Stimulated activated CD8-positive, alpha-beta memory T cell treated with anti-CD3 and anti-CD28 coated beads, Interleukin-7, amount 100 ng/mL, for 4 hours (primary cell): ENCODE measurements at regions not wholly inside any gene's neighbourhood (a gene's known extent, or its start where the extent isn't known, plus 50 kb on each side); places are given as distances from the start of the nearest gene placed in this dataset.
"Not testable (repeated sequence)": the region's sequence is repeated elsewhere in the genome, so short reads cannot be mapped to it uniquely, and the experiment has no call there.

Experiments
- DNase-seq, 2 donors: peaks; one replicate each; pipeline ENCODE4 v3.0.0-alpha.2; 2020; ENCODE audit warnings: low read depth in 2 of 2

- not testable (repeated sequence) for DNase-seq
Observed at GRCh38 chr17:20903549-20903948, 139.3 kb downstream of the USP22 start.

DNA sequence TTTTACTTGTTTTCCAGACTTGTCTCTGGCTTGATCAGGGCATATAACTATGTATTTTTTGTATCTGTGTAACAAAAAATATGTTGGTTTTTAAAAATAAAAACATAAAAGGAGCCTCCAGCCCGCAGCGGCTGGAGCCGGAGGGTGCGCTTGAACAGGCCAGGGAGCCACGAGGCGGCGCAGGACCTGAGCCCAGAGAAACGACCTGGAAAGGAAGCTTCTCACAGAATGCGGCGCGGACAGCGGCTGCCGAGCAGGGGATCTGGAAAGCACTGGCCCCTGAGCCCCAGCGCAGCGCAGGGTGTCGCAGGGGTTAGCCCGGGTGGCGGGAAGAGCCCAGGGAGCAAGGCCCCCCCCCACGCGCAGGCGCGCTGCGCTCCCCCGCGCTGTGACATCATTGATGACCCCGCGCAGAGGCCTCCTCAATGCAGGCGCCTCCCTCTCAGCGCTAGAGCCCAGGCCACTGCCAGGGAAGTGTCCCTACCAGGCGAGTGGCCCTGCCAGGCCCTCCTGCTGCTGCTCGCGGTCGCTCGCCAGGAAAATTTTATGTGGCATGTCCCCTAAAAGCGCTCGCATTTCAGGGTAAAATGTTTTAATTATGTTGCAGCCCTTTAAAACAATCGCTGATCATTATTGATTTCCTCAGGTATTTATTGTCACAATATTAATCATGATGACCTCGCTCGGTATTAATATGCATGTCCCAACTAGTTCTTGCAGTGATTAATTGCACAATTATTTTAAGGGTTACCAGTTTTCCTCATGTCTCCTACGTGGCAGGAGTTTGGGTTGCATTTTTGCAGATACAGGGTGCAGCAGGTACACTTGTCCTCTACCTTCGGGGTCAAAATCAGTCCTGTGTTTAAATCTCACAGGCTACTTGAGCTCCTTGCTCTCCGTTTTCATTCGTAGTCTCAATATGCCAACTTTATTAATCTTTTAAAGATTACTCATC lies 134.2 kb downstream of the USP22 start:
- peak; percentile 40 to 71 for DNase-seq

DNA sequence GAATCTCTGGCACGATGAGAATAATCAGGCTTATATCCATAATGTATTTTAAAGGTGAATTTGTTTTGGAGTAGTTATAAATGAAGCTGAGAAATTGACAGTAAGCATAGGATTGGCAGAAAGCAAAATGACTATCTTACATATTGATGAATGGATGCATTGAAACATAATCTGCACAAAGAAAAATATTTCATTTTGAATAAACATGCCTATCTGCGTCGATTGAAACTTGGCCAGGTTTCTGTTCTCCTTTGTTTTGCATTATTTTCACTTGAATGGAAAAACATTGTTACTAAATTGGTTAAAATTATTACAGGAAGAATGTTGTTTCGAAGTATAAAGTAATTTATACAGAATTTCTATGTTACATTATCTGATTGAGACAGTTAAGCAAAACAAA lies 128.2 kb downstream of the USP22 start:
- DNase-seq, result no peak

GRCh38 chr17:20916383-20916782 lies 126.4 kb downstream of the USP22 start:
- no peak for DNase-seq

DNA sequence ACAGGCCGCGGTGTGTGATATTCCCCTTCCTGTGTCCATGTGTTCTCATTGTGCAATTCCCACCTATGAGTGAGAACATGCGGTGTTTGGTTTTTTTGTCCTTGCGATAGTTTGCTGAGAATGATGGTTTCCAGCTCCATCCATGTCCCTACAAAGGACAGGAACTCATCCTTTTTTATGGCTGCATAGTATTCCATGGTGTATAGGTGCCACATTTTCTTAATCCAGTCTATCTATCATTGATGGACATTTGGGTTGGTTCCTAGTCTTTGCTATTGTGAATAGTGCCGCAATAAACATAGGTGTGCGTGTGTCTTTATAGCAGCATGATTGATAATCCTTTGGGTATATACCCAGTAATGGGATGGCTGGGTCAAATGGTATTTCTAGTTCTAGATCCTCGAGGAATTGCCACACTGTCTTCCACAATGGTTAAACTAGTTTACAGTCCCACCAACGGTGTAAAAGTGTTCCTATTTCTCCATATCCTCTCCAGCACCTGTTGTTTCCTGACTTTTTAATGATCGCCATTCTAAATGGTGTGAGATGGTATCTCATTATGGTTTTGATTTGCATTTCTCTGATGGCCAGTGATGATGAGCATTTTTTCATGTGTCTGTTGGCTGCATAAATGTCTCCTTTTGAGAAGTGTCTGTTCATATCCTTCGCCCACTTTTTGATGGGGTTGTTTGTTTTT lies 125.1 kb downstream of the USP22 start:
- not testable (repeated sequence) for DNase-seq

DNA sequence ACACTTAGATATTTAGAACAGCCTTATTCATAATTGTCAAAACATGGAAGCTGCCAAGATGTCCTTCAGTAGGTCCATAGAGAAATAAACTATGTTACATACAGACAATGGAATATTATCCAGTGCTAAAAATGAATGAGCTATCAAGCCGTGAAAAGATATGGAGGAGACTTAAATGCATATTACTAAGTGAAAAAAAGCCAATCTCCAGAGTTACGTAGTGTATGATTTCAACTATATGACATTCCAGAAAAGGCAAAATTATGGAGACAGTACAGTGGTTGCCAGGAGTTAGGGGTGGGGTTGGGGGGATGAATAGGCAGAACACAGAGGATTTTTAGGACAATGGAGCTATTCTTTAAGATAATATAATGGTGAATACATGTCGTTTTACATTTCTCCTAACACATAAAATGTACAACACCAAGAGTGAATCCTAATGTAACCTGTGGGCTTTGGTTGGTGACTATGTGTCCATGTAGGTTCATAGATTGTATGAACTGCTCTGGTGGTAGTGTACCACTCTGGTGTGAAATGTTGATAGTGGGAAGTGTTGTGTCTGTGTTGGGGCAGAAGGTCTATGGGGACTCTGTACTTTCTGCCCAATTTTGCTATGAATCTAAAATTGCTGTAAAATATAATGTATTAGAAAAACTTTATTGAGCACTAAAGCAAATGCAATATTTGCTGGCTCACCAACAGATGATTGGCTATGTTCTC lies 122.6 kb downstream of the USP22 start:
- no peak for DNase-seq

- DNase-seq, result no peak
Observed at GRCh38 chr17:20920815-20921199, 122.0 kb downstream of the USP22 start.

- no peak for DNase-seq
Observed at GRCh38 chr17:20922128-20922670, 120.6 kb downstream of the USP22 start.

- DNase-seq, result no peak
Observed at GRCh38 chr17:20924306-20924705, 118.5 kb downstream of the USP22 start.

DNA sequence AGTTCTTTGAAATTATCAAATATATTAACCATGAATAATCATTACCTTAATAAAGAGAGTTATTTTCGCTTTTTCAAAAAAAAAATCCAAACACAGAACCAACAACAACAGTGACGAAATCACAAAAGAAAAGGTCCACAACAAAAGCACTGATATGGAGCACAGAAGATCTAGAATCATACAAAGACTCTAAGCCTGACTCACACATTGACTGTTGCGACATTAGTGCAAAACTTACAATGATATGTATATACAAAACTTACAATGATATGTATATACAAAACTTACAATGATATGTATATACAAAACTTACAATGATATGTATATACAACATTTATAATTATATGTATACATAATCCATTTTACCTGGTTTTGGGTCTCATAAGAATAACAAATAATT lies 117.7 kb downstream of the USP22 start:
- DNase-seq, result no peak

DNA sequence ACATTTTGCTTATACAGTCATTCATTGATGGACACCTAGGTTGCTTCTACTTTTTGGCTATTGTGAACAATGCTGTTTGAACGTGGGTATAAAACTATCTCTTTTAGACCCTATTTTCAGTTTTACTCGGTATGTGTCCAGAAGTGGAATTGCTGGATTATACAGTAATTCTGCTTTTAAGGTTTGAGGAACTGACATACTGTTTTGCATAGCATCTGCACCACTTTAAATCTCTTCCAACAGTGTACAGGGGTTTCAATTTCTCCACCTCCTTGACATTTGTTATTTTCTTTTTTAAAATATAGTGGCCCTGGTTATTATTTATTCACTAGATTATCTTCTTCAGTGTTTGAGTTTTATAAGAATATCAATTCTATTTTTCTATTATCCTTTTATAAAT lies 116.9 kb downstream of the USP22 start:
- no peak for DNase-seq

GRCh38 chr17:20926532-20926931 lies 116.3 kb downstream of the USP22 start:
- DNase-seq, result no peak

DNA sequence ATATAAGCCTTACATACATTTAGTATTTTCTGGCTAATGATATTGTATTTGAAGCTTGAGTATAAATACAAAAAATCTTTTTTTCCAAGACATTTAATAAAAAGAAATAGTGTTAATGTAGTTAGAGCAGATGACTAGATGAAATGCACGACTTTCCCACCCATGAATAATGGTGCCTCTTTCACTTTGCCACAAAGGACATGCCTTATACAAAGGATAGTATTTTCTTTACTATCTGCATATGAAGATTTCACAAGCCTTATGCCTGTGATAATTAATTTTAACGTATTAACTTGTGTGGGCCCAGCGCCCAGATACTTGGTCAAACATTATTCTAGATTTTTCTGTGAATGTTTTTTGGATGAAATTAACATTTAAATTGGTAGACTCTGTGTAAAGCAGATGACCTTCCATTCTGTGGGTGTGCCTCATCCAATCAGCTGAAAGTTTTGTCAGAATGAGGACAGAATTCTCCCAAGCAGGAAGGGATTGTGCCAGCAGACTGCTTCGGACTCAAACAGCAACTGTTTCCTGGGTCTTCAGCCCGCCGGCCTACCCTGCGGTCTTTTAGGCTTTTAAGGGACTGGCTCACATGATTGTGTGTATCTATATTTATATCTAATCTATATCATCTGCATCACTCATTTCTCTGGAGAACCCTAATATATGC lies 115.4 kb downstream of the USP22 start:
- no peak for DNase-seq

DNA sequence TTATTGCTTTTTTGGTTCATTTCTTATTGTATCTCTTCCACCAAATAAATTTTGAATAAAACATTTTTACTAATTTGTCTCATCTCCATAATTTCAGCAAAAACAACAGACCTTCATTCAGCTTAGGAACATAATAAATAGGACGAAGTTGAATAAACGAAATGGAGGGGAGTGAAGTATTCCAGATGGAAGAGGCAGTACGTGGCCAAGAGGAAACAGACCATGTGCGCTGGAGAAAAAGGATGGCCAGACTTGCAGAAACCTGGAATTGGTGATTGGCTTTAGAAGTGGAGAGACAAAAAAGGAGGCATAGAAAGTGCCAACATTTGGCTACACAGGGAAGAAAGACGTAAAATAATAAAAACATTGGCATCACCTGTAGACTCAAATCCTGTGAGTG lies 113.5 kb downstream of the USP22 start:
- DNase-seq, result no peak

GRCh38 chr17:20930081-20930760 lies 112.6 kb downstream of the USP22 start:
- DNase-seq, result no peak

GRCh38 chr17:20933040-20933439 lies 109.8 kb downstream of the USP22 start:
- DNase-seq, result not testable (repeated sequence)

GRCh38 chr17:20934288-20934687 lies 108.5 kb downstream of the USP22 start:
- DNase-seq, result no peak

GRCh38 chr17:20935740-20936139 lies 107.1 kb downstream of the USP22 start:
- DNase-seq, result no peak

DNA sequence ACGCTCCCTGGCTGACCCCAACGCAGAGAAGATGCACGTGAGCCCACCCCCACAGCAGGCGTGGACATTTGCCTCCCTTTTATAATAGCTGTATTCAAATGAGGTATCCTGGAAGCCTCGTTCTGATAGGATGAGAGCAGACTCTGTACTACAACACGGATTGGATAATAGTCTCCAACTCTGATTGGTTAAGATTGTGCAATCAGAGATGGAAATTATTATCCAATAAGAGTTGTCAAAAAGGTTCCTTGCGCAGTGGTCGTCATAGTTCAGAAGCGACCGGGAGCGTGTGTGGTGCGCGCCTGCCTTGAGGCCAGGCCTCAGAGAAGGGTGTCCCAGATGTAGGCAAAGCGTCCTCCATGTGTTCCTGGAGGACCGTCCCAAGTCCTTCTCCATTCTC lies 104.6 kb downstream of the USP22 start:
- no peak for DNase-seq

DNA sequence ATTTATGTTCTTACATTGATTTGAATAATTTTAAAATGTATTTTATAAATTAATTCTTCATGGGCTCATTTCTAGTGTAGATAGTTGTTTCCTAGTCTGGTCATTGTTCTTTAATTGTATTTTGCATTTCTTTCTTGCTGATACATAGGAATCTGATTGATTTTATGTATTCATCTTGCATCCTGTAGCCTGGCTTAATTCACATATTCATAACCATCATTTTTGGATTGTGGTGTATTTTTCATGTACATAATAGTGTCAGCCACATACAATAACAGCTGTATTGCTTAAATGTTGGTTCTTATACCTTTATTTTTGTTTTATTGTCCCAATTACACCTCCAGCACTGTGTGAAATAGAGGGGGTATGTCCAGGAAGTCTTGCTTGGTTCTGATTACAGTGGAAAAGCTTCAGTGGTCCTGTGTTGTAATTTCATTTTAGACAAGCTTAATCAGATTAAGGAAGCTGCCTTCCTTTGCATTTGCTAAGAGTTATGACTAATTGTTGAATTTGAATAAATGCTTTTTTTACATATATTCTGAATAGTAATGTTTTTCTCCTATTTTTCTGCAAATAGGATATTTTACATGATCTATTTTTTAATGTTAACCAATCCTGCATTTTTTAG lies 103.7 kb downstream of the USP22 start:
- no peak for DNase-seq
